SK-N-MC (cell line): ENCODE measurements at regions not wholly inside any gene's neighbourhood (a gene's known extent, or its start where the extent isn't known, plus 50 kb on each side); places are given as distances from the start of the nearest gene placed in this dataset.

ENCODE experiments used
- EZH2 ChIP-seq: fragments of 200-600 bp; sonication (generic); IDR thresholded peaks from one replicate; pipeline ENCODE4 v1.6.1; 2017; ENCODE audit warnings: antibody characterized with exemption
- FOXP2 ChIP-seq: optimal IDR thresholded peaks from 2 replicates; pipeline ENCODE3; 2011; ENCODE audit warnings: mild to moderate bottlenecking, moderate library complexity; ENCODE audit not compliant: insufficient read depth; ENCODE audit errors: extremely low read length, control extremely low read depth
- POLR2AphosphoS5 ChIP-seq: IDR thresholded peaks from 2 replicates; pipeline ENCODE4 v1.6.1; 2012; ENCODE audit warnings: mild to moderate bottlenecking, low read depth, low read length, borderline replicate concordance

GRCh38 chr3:154684440-154684839, 254.4 kb upstream of the GPR149 start:
- no peak for TF ChIP-seq POLR2AphosphoS5
- TF ChIP-seq EZH2: no peak
- TF ChIP-seq FOXP2: no peak
